Gastrocnemius medialis (tissue), 4 donors: ENCODE measurements at regions not wholly inside any gene's neighbourhood (a gene's known extent, or its start where the extent isn't known, plus 50 kb on each side); places are given as distances from the start of the nearest gene placed in this dataset.

ENCODE experiments used
- CTCF ChIP-seq, 5 experiments: fragments of 450-650 bp in 3 of 5; fragments of 200-600 bp in 2 of 5; sonication (generic) in 2 of 5; IDR thresholded peaks in 4 of 5; conservative IDR thresholded peaks in 1 of 5; 1 replicate in 4 of 5; 2 replicates in 1 of 5; pipeline ENCODE4 v1.5.1; 2016 to 2019; ENCODE audit warnings: antibody characterized with exemption in 5 of 5, mild to moderate bottlenecking in 3 of 5, moderate library complexity in 3 of 5
- POLR2A ChIP-seq, 2 donors: fragments of 450-650 bp; IDR thresholded peaks; one replicate each; pipeline ENCODE4 v1.6.1; 2017; ENCODE audit warnings: antibody characterized with exemption in 2 of 2, mild to moderate bottlenecking in 2 of 2, moderate library complexity in 2 of 2

- no peak for TF ChIP-seq CTCF (IDR thresholded peaks at IDR 0.05 in 4 of 5, conservative IDR thresholded peaks at IDR 0.05 in 1 of 5)
- no peak for TF ChIP-seq POLR2A (IDR thresholded peaks at IDR 0.05)
These were observed 484.4 kb upstream of the ADAMTS9 start for GRCh38 chr3:65172209-65172608.
